Thymus (tissue), 11 donors: ENCODE measurements at regions not wholly inside any gene's neighbourhood (a gene's known extent, or its start where the extent isn't known, plus 50 kb on each side); places are given as distances from the start of the nearest gene placed in this dataset.

Source experiments
- DNase-seq, 9 donors: peaks; one replicate each; pipeline ENCODE4 v3.0.0-alpha.2; 2013; ENCODE audit warnings: low spot score in 9 of 9, low read depth in 6 of 9, missing footprints in 1 of 9
- H3K27ac ChIP-seq, 2 donors: one replicate each; pipeline ENCODE4 v1.5.1; 2013; ENCODE audit warnings: control low read depth in 1 of 2, low read depth in 1 of 2, low read length in 1 of 2, mild to moderate bottlenecking in 1 of 2, moderate library complexity in 1 of 2
- H3K27me3 ChIP-seq, 2 donors: one replicate each; pipeline ENCODE4 v1.5.1; 2013; ENCODE audit warnings: low read length in 1 of 2; ENCODE audit not compliant: control insufficient read depth in 2 of 2, insufficient read depth in 1 of 2
- H3K36me3 ChIP-seq, 2 donors: one replicate each; pipeline ENCODE4 v1.5.1; 2013; ENCODE audit warnings: low read length in 1 of 2, mild to moderate bottlenecking in 1 of 2, moderate library complexity in 1 of 2; ENCODE audit not compliant: control insufficient read depth in 2 of 2, insufficient read depth in 2 of 2
- H3K4me1 ChIP-seq, 2 donors: one replicate each; pipeline ENCODE4 v1.5.1; 2013; ENCODE audit warnings: low read length in 2 of 2; ENCODE audit not compliant: control insufficient read depth in 2 of 2, insufficient read depth in 2 of 2
- H3K4me3 ChIP-seq, 2 donors: one replicate each; pipeline ENCODE4 v1.5.1; 2013; ENCODE audit warnings: low read length in 2 of 2, control low read depth in 1 of 2, mild to moderate bottlenecking in 1 of 2
- H3K9me3 ChIP-seq, 2 donors: one replicate each; pipeline ENCODE4 v1.5.1; 2013; ENCODE audit warnings: low read length in 1 of 2, mild to moderate bottlenecking in 1 of 2; ENCODE audit not compliant: control insufficient read depth in 2 of 2, insufficient read depth in 1 of 2
- WGBS: extraction: QIAGEN DNeasy Blood & Tissue Kit; methylation state at CpG from one replicate; pipeline ENCODE4 v1.1.7; 2013; 5-methylcytosine and 5-hydroxymethylcytosine counted together
- donor health status: healthy.

GRCh38 chr5:17005107-17005828 is 69.2 kb upstream of the MYO10 start:
- Histone ChIP-seq H3K36me3 (no peaks in the 10 kb centered on the region), H3K27me3 (no peaks in the 10 kb centered on the region), H3K4me1 (no peaks in the 10 kb centered on the region), H3K9me3 (no peaks in the 10 kb centered on the region), H3K27ac (no peak overlapping the region), H3K4me3 (no peak overlapping the region)
- no peak for DNase-seq
- 96% methylated on average over 10 of the region's 10 CpGs for WGBS

GRCh38 chr5:17012289-17012688 is 76.2 kb upstream of the MYO10 start:
- Histone ChIP-seq H3K4me1 (no peaks in the 10 kb centered on the region), H3K4me3 (no peak overlapping the region), H3K36me3 (no peaks in the 10 kb centered on the region), H3K27ac (no peak overlapping the region), H3K9me3 (no peaks in the 10 kb centered on the region), H3K27me3 (no peaks in the 10 kb centered on the region)
- 90% methylated on average over 3 of the region's 3 CpGs for WGBS
- no peak for DNase-seq

- H3K4me1 ChIP-seq: no peaks in the 10 kb centered on the region
- H3K36me3 ChIP-seq: no peaks in the 10 kb centered on the region
- 95% methylated on average over 3 of the region's 3 CpGs for WGBS
- H3K27me3 ChIP-seq: no peaks in the 10 kb centered on the region
- H3K27ac ChIP-seq: no peak overlapping the region
- no peak overlapping the region for H3K4me3 ChIP-seq
- no peak for DNase-seq
- no peaks in the 10 kb centered on the region for H3K9me3 ChIP-seq
Measured at GRCh38 chr5:17014686-17015085, 78.6 kb upstream of the MYO10 start.

- H3K27me3 ChIP-seq: no peaks in the 10 kb centered on the region
- H3K4me3 ChIP-seq: no peak overlapping the region
- H3K36me3 ChIP-seq: no peaks in the 10 kb centered on the region
- DNase-seq: no peak
- no peak overlapping the region for H3K27ac ChIP-seq
- 95% methylated on average over 1 of the region's 1 CpG for WGBS
- H3K9me3 ChIP-seq: no peaks in the 10 kb centered on the region
- H3K4me1 ChIP-seq: no peaks in the 10 kb centered on the region
Measured at GRCh38 chr5:17018871-17019270, 82.8 kb upstream of the MYO10 start.

GRCh38 chr5:17019324-17019723 is 83.2 kb upstream of the MYO10 start:
- DNase-seq: no peak
- H3K4me1 ChIP-seq: no peaks in the 10 kb centered on the region
- no peak overlapping the region for H3K4me3 ChIP-seq
- WGBS: 90% methylated on average over 6 of the region's 6 CpGs
- H3K9me3 ChIP-seq: no peaks in the 10 kb centered on the region
- no peaks in the 10 kb centered on the region for H3K27me3 ChIP-seq
- no peaks in the 10 kb centered on the region for H3K36me3 ChIP-seq
- no peak overlapping the region for H3K27ac ChIP-seq

GRCh38 chr5:17020678-17021601 is 84.9 kb upstream of the MYO10 start:
- DNase-seq: no peak

GRCh38 chr5:17021602-17021932 is 85.5 kb upstream of the MYO10 start:
- DNase-seq: no peak
- Histone ChIP-seq H3K4me3 (no peak overlapping the region), H3K27ac (no peak overlapping the region), H3K4me1 (no peaks in the 10 kb centered on the region), H3K9me3 (no peaks in the 10 kb centered on the region), H3K27me3 (no peaks in the 10 kb centered on the region), H3K36me3 (no peaks in the 10 kb centered on the region)

More at GRCh38 chr5:17020678-17021601, 84.9 kb upstream of the MYO10 start:
- H3K27me3 ChIP-seq: no peaks in the 10 kb centered on the region
- no peaks in the 10 kb centered on the region for H3K36me3 ChIP-seq
- no peak overlapping the region for H3K27ac ChIP-seq
- H3K4me1 ChIP-seq: no peaks in the 10 kb centered on the region
- no peak overlapping the region for H3K4me3 ChIP-seq
- no peaks in the 10 kb centered on the region for H3K9me3 ChIP-seq
- 93% methylated on average over 8 of the region's 8 CpGs for WGBS

GRCh38 chr5:17022296-17022695 is 86.2 kb upstream of the MYO10 start:
- Histone ChIP-seq H3K9me3 (no peaks in the 10 kb centered on the region), H3K27ac (no peak overlapping the region), H3K4me3 (no peak overlapping the region), H3K36me3 (no peaks in the 10 kb centered on the region), H3K27me3 (no peaks in the 10 kb centered on the region), H3K4me1 (no peaks in the 10 kb centered on the region)
- DNase-seq: no peak
- 98% methylated on average over 2 of the region's 2 CpGs for WGBS

GRCh38 chr5:17024686-17025180 is 88.6 kb upstream of the MYO10 start:
- Histone ChIP-seq H3K4me1 (no peaks in the 10 kb centered on the region), H3K4me3 (no peak overlapping the region), H3K27me3 (no peaks in the 10 kb centered on the region), H3K27ac (no peak overlapping the region), H3K9me3 (no peaks in the 10 kb centered on the region), H3K36me3 (no peaks in the 10 kb centered on the region)
- WGBS: 93% methylated on average over 6 of the region's 6 CpGs
- DNase-seq: no peak
